RWPE2 (cell line): ENCODE measurements at regions not wholly inside any gene's neighbourhood (a gene's known extent, or its start where the extent isn't known, plus 50 kb on each side); places are given as distances from the start of the nearest gene placed in this dataset.
"Not testable (repeated sequence)": the region's sequence is repeated elsewhere in the genome, so short reads cannot be mapped to it uniquely, and the experiment has no call there.

Source experiments
- ATAC-seq: fragments of 200-7000 bp; cut with Tn5 transposase; 3 replicates; pipeline ENCODE4 v1.9.1; 2021; ENCODE audit warnings: low read depth
- DNase-seq: peaks from one replicate; pipeline ENCODE4 v3.0.0-alpha.2; 2020; ENCODE audit warnings: low spot score
- H3K27ac ChIP-seq: fragments of 450-650 bp; 2 replicates; pipeline ENCODE4 v1.5.1; 2017; ENCODE audit warnings: mild to moderate bottlenecking; ENCODE audit not compliant: poor library complexity, severe bottlenecking
- H3K27me3 ChIP-seq: fragments of 250-450 bp; sonication (Bioruptor Pico); 2 replicates; pipeline ENCODE4 v1.5.1; 2021; ENCODE audit warnings: mild to moderate bottlenecking, moderate library complexity; ENCODE audit not compliant: insufficient read depth, poor library complexity, severe bottlenecking
- H3K36me3 ChIP-seq: fragments of 250-450 bp; sonication (Bioruptor Pico); 2 replicates; pipeline ENCODE4 v1.5.1; 2020; ENCODE audit warnings: low read depth, mild to moderate bottlenecking, moderate library complexity
- H3K4me1 ChIP-seq: fragments of 250-450 bp; sonication (Bioruptor Pico); 2 replicates; pipeline ENCODE4 v1.5.1; 2021; ENCODE audit warnings: mild to moderate bottlenecking, moderate library complexity; ENCODE audit not compliant: insufficient read depth, poor library complexity, severe bottlenecking
- H3K4me3 ChIP-seq: fragments of 250-450 bp; sonication (Bioruptor Pico); 2 replicates; pipeline ENCODE4 v1.5.1; 2021; ENCODE audit warnings: mild to moderate bottlenecking, moderate library complexity; ENCODE audit not compliant: severe bottlenecking
- H3K9me3 ChIP-seq: fragments of 250-450 bp; sonication (Bioruptor Pico); 2 replicates; pipeline ENCODE4 v1.5.1; 2021; ENCODE audit warnings: mild to moderate bottlenecking, moderate library complexity; ENCODE audit not compliant: severe bottlenecking
- TF ChIP-seq, protein P1 (sequence below): fragments of 450-650 bp; IDR thresholded peaks from one replicate; pipeline ENCODE4 v1.5.1; 2017; ENCODE audit warnings: mild to moderate bottlenecking, moderate library complexity; ENCODE audit not compliant: poor library complexity, severe bottlenecking

DNA sequence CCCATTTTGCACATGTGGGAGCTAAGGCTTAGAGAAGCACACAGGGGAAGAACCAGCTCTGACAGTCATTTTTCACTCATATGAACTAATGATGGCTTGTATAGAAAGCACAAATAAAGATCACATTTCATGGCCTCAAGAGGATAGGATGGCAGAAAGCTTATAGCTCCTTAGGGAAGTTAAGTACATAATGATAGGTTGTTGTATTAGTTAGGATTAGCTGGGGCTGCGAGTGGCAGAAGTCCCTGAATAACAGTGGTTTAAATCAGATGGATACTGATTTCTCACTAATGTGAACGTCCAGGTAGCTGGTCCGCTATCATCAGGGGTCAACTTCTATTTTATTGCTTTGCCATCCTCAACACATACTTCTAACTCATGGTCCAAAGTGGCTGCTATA is 284.0 kb downstream of the RPS6KC1 start:
- DNase-seq: no peak
- TF ChIP-seq, protein P1, sequence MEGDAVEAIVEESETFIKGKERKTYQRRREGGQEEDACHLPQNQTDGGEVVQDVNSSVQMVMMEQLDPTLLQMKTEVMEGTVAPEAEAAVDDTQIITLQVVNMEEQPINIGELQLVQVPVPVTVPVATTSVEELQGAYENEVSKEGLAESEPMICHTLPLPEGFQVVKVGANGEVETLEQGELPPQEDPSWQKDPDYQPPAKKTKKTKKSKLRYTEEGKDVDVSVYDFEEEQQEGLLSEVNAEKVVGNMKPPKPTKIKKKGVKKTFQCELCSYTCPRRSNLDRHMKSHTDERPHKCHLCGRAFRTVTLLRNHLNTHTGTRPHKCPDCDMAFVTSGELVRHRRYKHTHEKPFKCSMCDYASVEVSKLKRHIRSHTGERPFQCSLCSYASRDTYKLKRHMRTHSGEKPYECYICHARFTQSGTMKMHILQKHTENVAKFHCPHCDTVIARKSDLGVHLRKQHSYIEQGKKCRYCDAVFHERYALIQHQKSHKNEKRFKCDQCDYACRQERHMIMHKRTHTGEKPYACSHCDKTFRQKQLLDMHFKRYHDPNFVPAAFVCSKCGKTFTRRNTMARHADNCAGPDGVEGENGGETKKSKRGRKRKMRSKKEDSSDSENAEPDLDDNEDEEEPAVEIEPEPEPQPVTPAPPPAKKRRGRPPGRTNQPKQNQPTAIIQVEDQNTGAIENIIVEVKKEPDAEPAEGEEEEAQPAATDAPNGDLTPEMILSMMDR: no peak
- Histone ChIP-seq H3K27ac (no peak overlapping the region), H3K36me3 (no peaks in the 10 kb centered on the region), H3K9me3 (no peaks in the 10 kb centered on the region), H3K4me1 (no peaks in the 10 kb centered on the region), H3K4me3 (no peak overlapping the region), H3K27me3 (no peaks in the 10 kb centered on the region)
- ATAC-seq: no peak

DNA sequence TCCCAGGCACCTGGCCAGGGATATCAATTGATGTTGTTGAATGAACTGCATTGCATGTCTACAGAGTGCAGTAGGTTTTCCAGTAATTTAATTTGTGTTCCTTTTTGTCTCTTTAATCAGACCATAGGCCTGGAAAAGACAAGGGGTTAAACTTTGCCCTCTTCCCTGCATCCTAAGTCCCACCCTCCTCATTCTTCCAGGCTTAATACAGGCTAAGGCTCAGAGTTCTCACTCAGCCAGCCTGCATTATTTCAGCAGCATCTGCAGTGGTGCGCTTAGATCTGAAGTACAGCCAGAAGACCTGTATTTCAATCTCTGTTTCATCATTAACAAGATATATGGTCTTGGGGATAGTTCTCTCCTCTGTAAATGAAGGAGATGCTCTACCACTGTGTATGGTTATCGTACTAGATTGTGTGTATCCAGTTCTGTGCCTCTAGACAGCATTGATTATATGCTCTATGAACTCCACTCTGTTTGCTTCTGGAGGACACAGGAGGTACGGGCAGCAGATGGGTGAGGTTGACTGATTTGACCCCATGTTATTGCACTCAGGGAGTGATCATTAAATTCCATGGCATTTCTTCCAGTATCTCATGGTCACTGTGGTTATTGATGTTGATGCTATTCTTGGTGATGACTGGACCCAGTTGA is 286.1 kb downstream of the RPS6KC1 start:
- Histone ChIP-seq H3K9me3 (no peaks in the 10 kb centered on the region), H3K36me3 (no peaks in the 10 kb centered on the region), H3K4me1 (no peaks in the 10 kb centered on the region), H3K4me3 (no peak overlapping the region), H3K27ac (no peak overlapping the region), H3K27me3 (no peaks in the 10 kb centered on the region)
- TF ChIP-seq, protein P1: no peak
- ATAC-seq: no peak
- DNase-seq: no peak

DNA sequence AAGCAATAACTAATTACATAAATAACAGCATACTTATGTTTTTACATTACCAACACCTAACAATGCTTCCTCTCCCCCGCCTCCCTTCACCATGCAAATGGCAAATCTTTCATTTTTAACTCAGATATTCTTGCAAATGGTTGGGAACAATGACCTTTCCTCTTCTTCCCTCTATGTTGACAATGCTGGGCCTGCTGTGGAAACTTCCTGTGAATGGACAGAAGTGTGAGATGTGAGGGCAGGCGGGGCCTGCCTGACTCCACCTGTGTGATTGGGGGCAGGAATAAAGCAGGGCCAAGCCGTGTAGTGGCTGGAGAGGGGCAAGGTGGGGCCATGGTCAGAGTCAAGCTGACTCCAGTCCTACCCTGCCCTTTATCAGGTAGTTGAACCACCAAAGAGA is 289.6 kb downstream of the RPS6KC1 start:
- Histone ChIP-seq H3K27ac (no peak overlapping the region), H3K9me3 (no peaks in the 10 kb centered on the region), H3K36me3 (no peaks in the 10 kb centered on the region), H3K27me3 (no peaks in the 10 kb centered on the region), H3K4me3 (no peak overlapping the region), H3K4me1 (no peaks in the 10 kb centered on the region)
- TF ChIP-seq, protein P1: no peak
- DNase-seq (no peak), ATAC-seq (no peak)

DNA sequence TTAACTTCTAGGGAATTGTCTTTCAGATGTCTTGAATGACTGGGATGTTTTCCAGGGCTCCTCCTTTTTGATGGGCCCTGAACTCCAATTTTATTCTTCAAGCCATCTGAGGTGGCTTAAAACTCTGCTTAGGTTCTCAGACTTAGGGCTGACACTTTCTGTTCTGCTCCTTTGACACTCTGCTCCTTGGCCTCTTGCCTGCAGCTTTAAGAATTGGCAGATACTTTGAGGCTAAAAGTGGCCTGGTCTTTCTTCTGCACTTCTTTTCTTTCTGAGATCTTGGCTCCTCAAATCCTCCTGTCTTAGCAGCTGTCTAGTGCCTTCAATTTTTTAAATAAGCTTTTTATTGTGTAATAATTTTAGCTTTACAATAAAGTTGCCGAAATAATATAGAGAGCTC is 294.6 kb downstream of the RPS6KC1 start:
- Histone ChIP-seq H3K4me1 (no peaks in the 10 kb centered on the region), H3K36me3 (no peaks in the 10 kb centered on the region), H3K27ac (no peak overlapping the region), H3K27me3 (no peaks in the 10 kb centered on the region), H3K9me3 (no peaks in the 10 kb centered on the region), H3K4me3 (no peak overlapping the region)
- DNase-seq (no peak), ATAC-seq (no peak)
- TF ChIP-seq, protein P1: no peak

DNA sequence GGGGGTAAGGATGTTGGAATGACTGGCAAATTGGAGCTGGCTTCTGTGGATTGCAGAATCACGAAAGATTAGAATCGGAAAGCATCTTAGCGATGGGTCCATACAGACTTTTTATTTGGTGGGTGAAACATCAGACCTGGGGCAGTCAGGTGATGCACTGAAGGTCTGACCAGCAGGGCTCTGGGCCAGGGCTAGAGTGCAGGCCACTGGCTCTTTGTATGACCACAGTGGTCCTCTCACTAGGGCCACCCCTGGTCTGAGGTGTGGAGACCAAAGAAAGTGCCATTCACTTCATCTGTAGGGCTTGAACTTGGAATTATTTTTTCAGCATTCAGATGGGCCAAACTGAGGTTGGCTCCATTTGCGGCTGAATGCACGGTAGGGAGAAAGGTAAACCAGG is 306.4 kb downstream of the RPS6KC1 start:
- Histone ChIP-seq H3K27me3 (no peaks in the 10 kb centered on the region), H3K36me3 (no peaks in the 10 kb centered on the region), H3K4me1 (no peaks in the 10 kb centered on the region), H3K9me3 (no peaks in the 10 kb centered on the region), H3K4me3 (no peak overlapping the region), H3K27ac (no peak overlapping the region)
- ATAC-seq: no peak
- TF ChIP-seq, protein P1: no peak
- no peak for DNase-seq

DNA sequence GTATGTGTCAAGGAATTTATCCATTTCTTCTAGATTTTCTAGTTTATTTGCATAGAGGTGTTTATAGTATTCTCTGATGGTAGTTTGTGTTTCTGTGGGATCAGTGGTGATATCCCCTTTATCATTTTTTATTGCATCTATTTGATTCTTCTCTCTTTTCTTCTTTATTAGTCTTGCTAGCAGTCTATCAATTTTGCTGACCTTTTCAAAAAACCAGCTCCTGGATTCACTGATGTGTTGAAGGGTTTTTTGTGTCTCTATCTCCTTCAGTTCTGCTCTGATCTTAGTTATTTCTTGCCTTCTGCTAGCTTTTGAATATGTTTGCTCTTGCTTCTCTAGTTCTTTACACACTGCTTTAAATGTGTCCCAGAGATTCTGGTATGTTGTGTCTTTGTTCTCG is 307.3 kb downstream of the RPS6KC1 start:
- H3K9me3 ChIP-seq, ATAC-seq: not testable (repeated sequence)

More for the DNA sequence above, 307.3 kb downstream of the RPS6KC1 start:
- H3K27me3 ChIP-seq, H3K4me1 ChIP-seq, H3K27ac ChIP-seq, DNase-seq, H3K4me3 ChIP-seq, H3K36me3 ChIP-seq: not testable (repeated sequence)
